ENCODE measurements at regions not wholly inside any gene's neighbourhood (a gene's known extent, or its start where the extent isn't known, plus 50 kb on each side); places are given as distances from the start of the nearest gene placed in this dataset.

DNA sequence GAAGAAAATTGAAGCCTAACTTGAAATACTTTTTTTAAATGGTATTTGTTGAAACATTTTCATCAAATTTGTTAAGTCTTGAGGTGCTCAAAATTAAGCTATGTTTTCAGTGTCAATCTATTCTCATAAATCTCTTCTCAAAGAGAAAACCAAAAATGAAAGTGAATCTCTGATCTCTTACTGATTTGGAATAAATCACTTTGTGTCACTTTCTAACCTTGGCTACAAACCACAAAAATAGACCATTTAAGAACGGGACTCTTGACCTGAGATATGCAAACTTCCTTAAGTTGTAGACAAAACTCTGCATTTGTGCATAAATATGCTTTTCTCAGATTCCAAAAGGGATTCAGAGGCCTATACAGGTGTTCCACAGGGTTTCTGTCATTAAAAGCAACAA is 192.9 kb downstream of the SEC23A start:
- TF ChIP-seq, protein P1, sequence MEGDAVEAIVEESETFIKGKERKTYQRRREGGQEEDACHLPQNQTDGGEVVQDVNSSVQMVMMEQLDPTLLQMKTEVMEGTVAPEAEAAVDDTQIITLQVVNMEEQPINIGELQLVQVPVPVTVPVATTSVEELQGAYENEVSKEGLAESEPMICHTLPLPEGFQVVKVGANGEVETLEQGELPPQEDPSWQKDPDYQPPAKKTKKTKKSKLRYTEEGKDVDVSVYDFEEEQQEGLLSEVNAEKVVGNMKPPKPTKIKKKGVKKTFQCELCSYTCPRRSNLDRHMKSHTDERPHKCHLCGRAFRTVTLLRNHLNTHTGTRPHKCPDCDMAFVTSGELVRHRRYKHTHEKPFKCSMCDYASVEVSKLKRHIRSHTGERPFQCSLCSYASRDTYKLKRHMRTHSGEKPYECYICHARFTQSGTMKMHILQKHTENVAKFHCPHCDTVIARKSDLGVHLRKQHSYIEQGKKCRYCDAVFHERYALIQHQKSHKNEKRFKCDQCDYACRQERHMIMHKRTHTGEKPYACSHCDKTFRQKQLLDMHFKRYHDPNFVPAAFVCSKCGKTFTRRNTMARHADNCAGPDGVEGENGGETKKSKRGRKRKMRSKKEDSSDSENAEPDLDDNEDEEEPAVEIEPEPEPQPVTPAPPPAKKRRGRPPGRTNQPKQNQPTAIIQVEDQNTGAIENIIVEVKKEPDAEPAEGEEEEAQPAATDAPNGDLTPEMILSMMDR (IDR thresholded peaks at IDR 0.05): no peak
- no peak for TF ChIP-seq POLR2A (IDR thresholded peaks at IDR 0.05)

Measured in body of pancreas (tissue), 4 donors.